Epithelial cell of esophagus (primary cell): ENCODE measurements at regions not wholly inside any gene's neighbourhood (a gene's known extent, or its start where the extent isn't known, plus 50 kb on each side); places are given as distances from the start of the nearest gene placed in this dataset.
"Not testable (repeated sequence)": the region's sequence is repeated elsewhere in the genome, so short reads cannot be mapped to it uniquely, and the experiment has no call there.

ENCODE experiments used
- DNase-seq: peaks from one replicate; pipeline ENCODE4 v3.0.0; 2010; ENCODE audit warnings: low read depth
- H3K4me3 ChIP-seq: 2 replicates; pipeline ENCODE4 v1.5.1; 2011; ENCODE audit warnings: mild to moderate bottlenecking, low read length, control low read depth
- CTCF ChIP-seq: IDR thresholded peaks from 2 replicates; pipeline ENCODE4 v1.5.1; 2011; ENCODE audit warnings: low read depth, mild to moderate bottlenecking, low read length, control low read depth, inconsistent platforms; ENCODE audit not compliant: insufficient read depth; ENCODE audit errors: missing control alignments

GRCh38 chr10:131577786-131578471 lies 266.4 kb upstream of the TCERG1L start:
- TF ChIP-seq CTCF, result no peak
- no peak overlapping the region for H3K4me3 ChIP-seq
- no peak for DNase-seq

DNA sequence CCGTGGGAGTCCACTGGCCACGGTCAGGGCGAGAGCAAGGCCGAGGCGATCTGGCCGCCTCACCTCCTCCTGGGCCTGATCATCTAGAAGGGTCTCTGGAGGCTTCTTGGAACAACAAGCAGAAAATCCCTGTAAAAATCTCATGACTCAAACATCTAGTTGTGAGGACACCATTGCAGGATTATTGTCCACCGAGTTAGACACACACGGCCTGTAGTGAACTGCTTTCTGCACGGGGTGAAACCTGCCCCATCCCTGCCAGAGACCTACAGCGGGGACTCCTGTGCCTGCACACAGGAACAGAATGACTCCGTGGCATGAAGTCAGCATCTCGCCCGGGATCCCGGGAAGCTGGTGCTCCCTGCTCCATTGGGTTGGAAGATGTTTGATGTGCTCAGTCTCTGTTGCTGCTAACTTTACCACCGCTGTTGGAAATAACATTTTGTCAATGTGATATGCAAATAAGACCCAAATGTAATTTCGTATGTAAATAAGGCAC lies 267.0 kb upstream of the TCERG1L start:
- no peak overlapping the region for H3K4me3 ChIP-seq
- no peak for TF ChIP-seq CTCF
- no peak for DNase-seq

DNA sequence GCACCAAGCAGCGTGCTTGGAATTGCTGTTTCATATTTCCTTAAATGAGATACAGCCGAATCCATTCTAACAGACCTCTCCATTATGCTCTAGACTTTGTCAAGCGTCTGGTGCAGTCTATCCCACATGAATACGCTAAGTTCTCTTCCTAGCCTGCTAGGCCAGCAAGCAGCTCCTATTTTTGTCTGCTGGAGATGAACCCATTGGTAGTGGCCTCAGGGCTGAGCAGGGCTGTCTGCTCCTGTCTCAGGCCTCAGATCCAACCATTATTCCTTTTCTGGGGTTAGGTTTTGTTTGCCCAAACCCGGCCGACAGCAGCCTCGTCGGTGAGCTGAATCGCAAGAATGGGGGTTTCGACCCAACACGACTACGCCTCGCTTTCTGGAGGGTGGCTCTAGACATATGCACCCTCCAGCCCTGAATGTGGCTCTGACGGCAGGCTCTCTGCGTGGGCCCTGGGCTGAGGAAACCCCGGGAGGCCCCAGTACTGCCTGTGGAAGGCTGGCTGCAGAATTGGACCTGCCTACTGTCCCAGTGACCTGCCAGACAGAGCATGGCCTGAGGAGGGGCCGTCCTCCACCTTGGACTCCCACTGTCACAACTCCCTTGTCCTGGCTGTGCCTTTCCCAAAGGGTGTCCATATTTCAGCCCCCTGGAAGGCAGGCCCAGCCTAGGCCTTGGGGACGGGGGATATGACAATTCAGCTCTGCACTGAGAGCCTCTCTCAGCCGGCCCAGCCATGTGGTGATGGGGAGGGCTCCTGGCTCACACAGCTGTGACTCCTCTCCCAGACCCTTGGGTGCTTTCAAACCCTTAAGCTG lies 267.9 kb upstream of the TCERG1L start:
- no peak overlapping the region for H3K4me3 ChIP-seq
- TF ChIP-seq CTCF, result no peak
- no peak for DNase-seq

DNA sequence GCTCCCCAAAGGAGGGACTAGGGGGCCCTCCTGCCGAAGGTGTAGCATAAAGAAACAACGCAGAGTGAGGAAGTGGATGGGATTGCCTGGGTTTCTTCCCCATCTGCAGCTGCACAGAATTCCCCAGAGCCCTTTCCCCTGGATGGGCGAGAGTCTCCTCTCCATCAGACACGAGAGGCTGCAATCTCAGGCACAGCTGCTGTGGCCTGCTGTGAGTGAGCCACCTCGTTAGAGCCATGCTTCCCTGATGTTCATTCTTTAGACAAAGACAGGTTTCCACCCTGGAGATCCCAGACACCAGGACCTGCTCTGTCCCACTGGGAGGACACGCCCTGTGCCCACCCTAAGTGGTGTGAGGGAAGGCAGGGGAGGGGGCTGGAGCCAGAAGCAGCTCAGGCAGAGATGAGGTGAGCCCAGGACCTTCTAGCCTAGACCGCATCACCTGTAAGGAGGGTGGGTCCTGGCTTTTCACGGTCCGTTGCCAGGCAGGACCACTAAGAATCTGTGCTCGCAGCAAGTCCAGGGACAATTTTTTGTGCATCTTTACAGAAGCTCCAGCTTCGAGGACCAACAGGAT lies 268.6 kb upstream of the TCERG1L start:
- no peak overlapping the region for H3K4me3 ChIP-seq
- DNase-seq, result no peak
- TF ChIP-seq CTCF, result no peak

- no peak overlapping the region for H3K4me3 ChIP-seq
- TF ChIP-seq CTCF, result no peak
- DNase-seq, result no peak
These were observed 269.2 kb upstream of the TCERG1L start for GRCh38 chr10:131580674-131581073.

DNA sequence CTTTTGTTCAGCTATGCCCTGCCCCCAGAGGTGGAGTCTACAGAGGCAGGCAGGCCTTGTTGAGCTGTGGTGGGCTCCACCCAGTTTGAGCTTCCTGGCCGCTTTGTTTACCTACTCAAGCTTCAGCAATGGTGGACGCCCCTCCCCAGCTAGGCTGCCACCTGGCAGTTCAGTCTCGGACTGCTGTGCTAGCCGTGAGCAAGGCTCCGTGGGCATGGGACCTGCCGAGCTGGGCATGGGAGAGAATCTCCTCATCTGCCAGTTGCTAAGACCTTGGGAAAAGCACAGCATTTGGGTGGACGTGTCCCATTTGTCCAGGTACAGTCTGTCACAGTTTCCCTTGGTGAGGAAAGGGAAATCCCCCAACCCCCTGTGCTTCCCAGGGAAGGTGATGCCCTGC lies 270.0 kb upstream of the TCERG1L start:
- H3K4me3 ChIP-seq, DNase-seq: not testable (repeated sequence)

GRCh38 chr10:131584287-131584686 lies 272.8 kb upstream of the TCERG1L start:
- no peak for TF ChIP-seq CTCF
- H3K4me3 ChIP-seq, result no peak overlapping the region
- DNase-seq, result no peak
